ENCODE measurements at regions not wholly inside any gene's neighbourhood (a gene's known extent, or its start where the extent isn't known, plus 50 kb on each side); places are given as distances from the start of the nearest gene placed in this dataset.

- no peak for TF ChIP-seq CTCF (IDR thresholded peaks at IDR 0.05)
These were observed 1783.5 kb upstream of the WWC1 start for GRCh38 chr5:166507810-166508425.

GRCh38 chr5:166509085-166509484, 1782.4 kb upstream of the WWC1 start:
- no peak for TF ChIP-seq CTCF (IDR thresholded peaks at IDR 0.05)

- TF ChIP-seq CTCF (IDR thresholded peaks at IDR 0.05), result no peak
These were observed 1773.5 kb upstream of the WWC1 start for GRCh38 chr5:166517976-166518375.

GRCh38 chr5:166523206-166523605, 1768.2 kb upstream of the WWC1 start:
- no peak for TF ChIP-seq CTCF (IDR thresholded peaks at IDR 0.05)

GRCh38 chr5:166529200-166529599, 1762.2 kb upstream of the WWC1 start:
- TF ChIP-seq CTCF (IDR thresholded peaks at IDR 0.05), result no peak

- no peak for TF ChIP-seq CTCF (IDR thresholded peaks at IDR 0.05)
These were observed 1758.8 kb upstream of the WWC1 start for GRCh38 chr5:166532456-166533220.

- no peak for TF ChIP-seq CTCF (IDR thresholded peaks at IDR 0.05)
These were observed 1755.8 kb upstream of the WWC1 start for GRCh38 chr5:166535641-166536040.

All from LNCAP (cell line).